K562 (cell line): ENCODE measurements at regions not wholly inside any gene's neighbourhood (a gene's known extent, or its start where the extent isn't known, plus 50 kb on each side); places are given as distances from the start of the nearest gene placed in this dataset.

Experiments used
- ATF7 ChIP-seq: fragments of 450-650 bp; IDR thresholded peaks from 2 replicates; pipeline ENCODE4 v1.7.1; 2014; ENCODE audit warnings: mild to moderate bottlenecking, moderate library complexity
- BRD4 ChIP-seq: fragments of 200-600 bp; sonication (generic); IDR thresholded peaks from 2 replicates; pipeline ENCODE4 v1.6.1; 2017; ENCODE audit warnings: inconsistent platforms
- CBFA2T3 ChIP-seq: fragments of 450-650 bp; IDR thresholded peaks from 2 replicates; pipeline ENCODE4 v1.6.1; 2017
- GABPA ChIP-seq: fragments of 200-800 bp; sonication (Bioruptor generic); conservative IDR thresholded peaks from 2 replicates; pipeline ENCODE4 v1.6.1; 2016; ENCODE audit warnings: low read depth, missing genetic modification characterization, missing compliant biosample characterization
- HMG20B ChIP-seq: fragments of 250-450 bp; sonication (Bioruptor Pico); IDR thresholded peaks from 2 replicates; pipeline ENCODE4 v1.5.0; 2021; ENCODE audit warnings: mild to moderate bottlenecking
- IRF2 ChIP-seq: sonication (generic); formaldehyde crosslinking; IDR thresholded peaks from 2 replicates; pipeline ENCODE4 v1.8.1; 2022; ENCODE audit warnings: mild to moderate bottlenecking, missing genetic modification reagents
- KDM1A ChIP-seq, 2 experiments: fragments of 450-650 bp; IDR thresholded peaks; 2 replicates each; pipeline ENCODE4 v1.6.1; 2016; ENCODE audit warnings: mild to moderate bottlenecking in 2 of 2
- MECOM ChIP-seq: fragments of 250-450 bp; sonication (Bioruptor Pico); IDR thresholded peaks from 2 replicates; pipeline ENCODE4 v1.8.0; 2022; ENCODE audit warnings: inconsistent platforms
- MTA3 ChIP-seq: fragments of 450-650 bp; formaldehyde crosslinking; IDR thresholded peaks from 2 replicates; pipeline ENCODE4 v1.6.1; 2017; ENCODE audit warnings: mild to moderate bottlenecking, borderline replicate concordance
- NRF1 ChIP-seq, 2 experiments: fragments of 450-650 bp; IDR thresholded peaks in 1 of 2; conservative IDR thresholded peaks in 1 of 2; 2 replicates each; pipeline ENCODE4 v1.6.1; 2014; ENCODE audit warnings: mild to moderate bottlenecking in 2 of 2
- POLR2AphosphoS5 ChIP-seq: IDR thresholded peaks from 2 replicates; pipeline ENCODE4 v1.6.1; 2011; ENCODE audit warnings: mild to moderate bottlenecking, low read depth, low read length, moderate library complexity; ENCODE audit not compliant: control insufficient read depth, insufficient read depth
- RAD51 ChIP-seq: fragments of 450-650 bp; IDR thresholded peaks from 2 replicates; pipeline ENCODE4 v1.7.1; 2016; ENCODE audit warnings: low read depth, mild to moderate bottlenecking, borderline replicate concordance
- SAFB2 ChIP-seq: fragments of 200-400 bp; formaldehyde crosslinking; IDR thresholded peaks from 2 replicates; pipeline ENCODE4 v1.6.1; 2018; ENCODE audit warnings: borderline replicate concordance, low read length, low read depth, moderate library complexity; ENCODE audit not compliant: severe bottlenecking
- TRIM24 ChIP-seq, 2 experiments: fragments of 450-650 bp; IDR thresholded peaks; 2 replicates each; pipeline ENCODE4 v1.6.1; 2016
- ZNF57 ChIP-seq: fragments of 450-650 bp; formaldehyde crosslinking; IDR thresholded peaks from 2 replicates; pipeline ENCODE4 v1.4.0; 2020; ENCODE audit warnings: mild to moderate bottlenecking, moderate library complexity
- TF ChIP-seq, protein P1 (sequence below): sonication (generic); formaldehyde crosslinking; IDR thresholded peaks from 2 replicates; pipeline ENCODE4 v1.8.0; 2022; ENCODE audit warnings: mild to moderate bottlenecking, missing genetic modification reagents
- TF ChIP-seq, protein P2 (sequence below): fragments of 450-650 bp; IDR thresholded peaks from 2 replicates; pipeline ENCODE4 v1.6.1; 2017; ENCODE audit warnings: mild to moderate bottlenecking, moderate library complexity
- TF ChIP-seq, protein P3 (sequence below): fragments of 250-450 bp; sonication (Bioruptor Pico); IDR thresholded peaks from 2 replicates; pipeline ENCODE4 v1.8.0; 2021; ENCODE audit warnings: moderate library complexity, mild to moderate bottlenecking, inconsistent platforms
- TF ChIP-seq, protein P4 (sequence below): fragments of 450-650 bp; formaldehyde crosslinking; conservative IDR thresholded peaks from 2 replicates; pipeline ENCODE4 v1.4.0; 2022; ENCODE audit warnings: mild to moderate bottlenecking, missing genetic modification characterization
- TF ChIP-seq, protein P5 (sequence below): fragments of 450-650 bp; formaldehyde crosslinking; IDR thresholded peaks from 2 replicates; pipeline ENCODE4 v1.4.0; 2020; ENCODE audit warnings: mild to moderate bottlenecking, moderate library complexity
- TF ChIP-seq, protein P6 (sequence below): fragments of 450-650 bp; IDR thresholded peaks from one replicate; pipeline ENCODE4 v1.6.1; 2018; ENCODE audit warnings: mild to moderate bottlenecking, moderate library complexity; ENCODE audit not compliant: partially characterized antibody
- TF ChIP-seq, protein P7 (sequence below): fragments of 450-650 bp; conservative IDR thresholded peaks from 2 replicates; pipeline ENCODE4 v1.6.1; 2016; ENCODE audit warnings: missing genetic modification characterization, low read depth, mild to moderate bottlenecking, missing compliant biosample characterization, moderate library complexity

DNA sequence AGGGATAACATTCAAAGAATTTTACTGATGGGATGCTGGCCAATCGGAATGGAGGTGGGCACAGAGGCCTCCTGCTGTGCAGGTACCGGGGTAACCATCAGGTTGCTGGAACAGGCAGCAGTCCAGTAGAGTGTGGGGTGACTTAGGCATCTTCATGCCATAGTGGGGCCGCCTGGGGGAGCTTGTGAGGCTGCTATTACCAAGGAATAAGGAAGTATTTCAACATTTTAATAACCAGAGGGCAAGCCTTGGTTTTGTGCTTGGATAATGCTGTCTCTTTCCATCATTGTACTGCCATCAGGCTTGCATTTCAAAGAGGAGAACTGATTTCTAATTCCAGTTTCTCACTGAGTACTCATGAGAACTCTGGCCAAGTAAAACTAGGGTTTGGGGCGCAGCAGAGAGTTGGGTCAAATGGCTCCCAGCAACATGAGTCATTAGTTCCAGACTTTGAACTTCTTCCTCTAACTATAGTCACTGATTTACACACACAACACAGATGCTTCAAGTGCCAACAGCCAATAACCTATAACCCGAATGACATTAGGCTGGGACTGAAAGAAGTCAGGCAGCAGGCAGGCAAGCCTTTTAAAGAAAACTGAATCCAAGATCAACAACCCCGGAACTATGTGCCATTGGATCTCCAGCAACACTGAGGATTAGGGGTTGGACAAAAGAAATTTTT lies 56.1 kb upstream of the FHL2 start (continued):
- TF ChIP-seq RAD51 (no peak), CBFA2T3 (no peak), ATF7 (peak; percentile 14; the same call in 1 of the 2 replicates), ZNF57 (CRISPR knock-in tag) (no peak), MTA3 (0 out of 2 replicates have a peak, but pooled peaks have one; percentile 20), GABPA (tag) (no peak), TRIM24 (IDR thresholded peaks at IDR 0.05) (peak in 1 of 2 experiments; percentile 24; a peak in 1 of 4 replicates), SAFB2 (no peak), POLR2AphosphoS5 (no peak), MECOM (CRISPR knock-in tag) (peak; percentile 65), HMG20B (CRISPR knock-in tag) (no peak), BRD4 (0 out of 2 replicates have a peak, but pooled peaks have one; percentile 43), KDM1A (IDR thresholded peaks at IDR 0.05) (no peak), IRF2 (CRISPR knock-in tag) (no peak), NRF1 (conservative IDR thresholded peaks at IDR 0.05 in 1 of 2, IDR thresholded peaks at IDR 0.05 in 1 of 2) (no peak; a peak in 1 of 4 replicates)
- TF ChIP-seq, protein P1, sequence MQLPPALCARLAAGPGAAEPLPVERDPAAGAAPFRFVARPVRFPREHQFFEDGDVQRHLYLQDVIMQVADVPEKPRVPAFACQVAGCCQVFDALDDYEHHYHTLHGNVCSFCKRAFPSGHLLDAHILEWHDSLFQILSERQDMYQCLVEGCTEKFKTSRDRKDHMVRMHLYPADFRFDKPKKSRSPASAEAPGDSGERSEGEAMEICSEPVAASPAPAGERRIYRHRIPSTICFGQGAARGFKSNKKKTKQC (CRISPR knock-in tag), result no peak
- TF ChIP-seq, protein P2, sequence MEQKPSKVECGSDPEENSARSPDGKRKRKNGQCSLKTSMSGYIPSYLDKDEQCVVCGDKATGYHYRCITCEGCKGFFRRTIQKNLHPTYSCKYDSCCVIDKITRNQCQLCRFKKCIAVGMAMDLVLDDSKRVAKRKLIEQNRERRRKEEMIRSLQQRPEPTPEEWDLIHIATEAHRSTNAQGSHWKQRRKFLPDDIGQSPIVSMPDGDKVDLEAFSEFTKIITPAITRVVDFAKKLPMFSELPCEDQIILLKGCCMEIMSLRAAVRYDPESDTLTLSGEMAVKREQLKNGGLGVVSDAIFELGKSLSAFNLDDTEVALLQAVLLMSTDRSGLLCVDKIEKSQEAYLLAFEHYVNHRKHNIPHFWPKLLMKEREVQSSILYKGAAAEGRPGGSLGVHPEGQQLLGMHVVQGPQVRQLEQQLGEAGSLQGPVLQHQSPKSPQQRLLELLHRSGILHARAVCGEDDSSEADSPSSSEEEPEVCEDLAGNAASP, result no peak
- TF ChIP-seq, protein P3, sequence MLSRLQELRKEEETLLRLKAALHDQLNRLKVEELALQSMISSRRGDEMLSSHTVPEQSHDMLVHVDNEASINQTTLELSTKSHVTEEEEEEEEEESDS, result no peak
- TF ChIP-seq, protein P4, sequence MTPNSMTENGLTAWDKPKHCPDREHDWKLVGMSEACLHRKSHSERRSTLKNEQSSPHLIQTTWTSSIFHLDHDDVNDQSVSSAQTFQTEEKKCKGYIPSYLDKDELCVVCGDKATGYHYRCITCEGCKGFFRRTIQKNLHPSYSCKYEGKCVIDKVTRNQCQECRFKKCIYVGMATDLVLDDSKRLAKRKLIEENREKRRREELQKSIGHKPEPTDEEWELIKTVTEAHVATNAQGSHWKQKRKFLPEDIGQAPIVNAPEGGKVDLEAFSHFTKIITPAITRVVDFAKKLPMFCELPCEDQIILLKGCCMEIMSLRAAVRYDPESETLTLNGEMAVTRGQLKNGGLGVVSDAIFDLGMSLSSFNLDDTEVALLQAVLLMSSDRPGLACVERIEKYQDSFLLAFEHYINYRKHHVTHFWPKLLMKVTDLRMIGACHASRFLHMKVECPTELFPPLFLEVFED (CRISPR knock-in tag), result no peak
- TF ChIP-seq, protein P5, sequence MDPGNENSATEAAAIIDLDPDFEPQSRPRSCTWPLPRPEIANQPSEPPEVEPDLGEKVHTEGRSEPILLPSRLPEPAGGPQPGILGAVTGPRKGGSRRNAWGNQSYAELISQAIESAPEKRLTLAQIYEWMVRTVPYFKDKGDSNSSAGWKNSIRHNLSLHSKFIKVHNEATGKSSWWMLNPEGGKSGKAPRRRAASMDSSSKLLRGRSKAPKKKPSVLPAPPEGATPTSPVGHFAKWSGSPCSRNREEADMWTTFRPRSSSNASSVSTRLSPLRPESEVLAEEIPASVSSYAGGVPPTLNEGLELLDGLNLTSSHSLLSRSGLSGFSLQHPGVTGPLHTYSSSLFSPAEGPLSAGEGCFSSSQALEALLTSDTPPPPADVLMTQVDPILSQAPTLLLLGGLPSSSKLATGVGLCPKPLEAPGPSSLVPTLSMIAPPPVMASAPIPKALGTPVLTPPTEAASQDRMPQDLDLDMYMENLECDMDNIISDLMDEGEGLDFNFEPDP (CRISPR knock-in tag), result no peak
- TF ChIP-seq, protein P6, sequence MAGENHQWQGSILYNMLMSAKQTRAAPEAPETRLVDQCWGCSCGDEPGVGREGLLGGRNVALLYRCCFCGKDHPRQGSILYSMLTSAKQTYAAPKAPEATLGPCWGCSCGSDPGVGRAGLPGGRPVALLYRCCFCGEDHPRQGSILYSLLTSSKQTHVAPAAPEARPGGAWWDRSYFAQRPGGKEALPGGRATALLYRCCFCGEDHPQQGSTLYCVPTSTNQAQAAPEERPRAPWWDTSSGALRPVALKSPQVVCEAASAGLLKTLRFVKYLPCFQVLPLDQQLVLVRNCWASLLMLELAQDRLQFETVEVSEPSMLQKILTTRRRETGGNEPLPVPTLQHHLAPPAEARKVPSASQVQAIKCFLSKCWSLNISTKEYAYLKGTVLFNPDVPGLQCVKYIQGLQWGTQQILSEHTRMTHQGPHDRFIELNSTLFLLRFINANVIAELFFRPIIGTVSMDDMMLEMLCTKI, result no peak
- TF ChIP-seq, protein P7, sequence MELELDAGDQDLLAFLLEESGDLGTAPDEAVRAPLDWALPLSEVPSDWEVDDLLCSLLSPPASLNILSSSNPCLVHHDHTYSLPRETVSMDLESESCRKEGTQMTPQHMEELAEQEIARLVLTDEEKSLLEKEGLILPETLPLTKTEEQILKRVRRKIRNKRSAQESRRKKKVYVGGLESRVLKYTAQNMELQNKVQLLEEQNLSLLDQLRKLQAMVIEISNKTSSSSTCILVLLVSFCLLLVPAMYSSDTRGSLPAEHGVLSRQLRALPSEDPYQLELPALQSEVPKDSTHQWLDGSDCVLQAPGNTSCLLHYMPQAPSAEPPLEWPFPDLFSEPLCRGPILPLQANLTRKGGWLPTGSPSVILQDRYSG (tag), result peak; percentile 46; the same call in 1 of the 2 replicates
